Activated T-cell treated with anti-CD3 and anti-CD28 coated beads, Interleukin-2, amount 50 U/mL, for 4 hours (primary cell): ENCODE measurements at regions not wholly inside any gene's neighbourhood (a gene's known extent, or its start where the extent isn't known, plus 50 kb on each side); places are given as distances from the start of the nearest gene placed in this dataset.
"Not testable (repeated sequence)": the region's sequence is repeated elsewhere in the genome, so short reads cannot be mapped to it uniquely, and the experiment has no call there.

ENCODE experiments used
- ATAC-seq, 2 donors: fragments of 200-7000 bp; cut with Tn5 transposase; one replicate each; pipeline ENCODE4 v1.10.0; 2021
- DNase-seq: peaks from one replicate; pipeline ENCODE4 v3.0.0-alpha.2; 2020
- H3K27me3 Mint-ChIP-seq: one replicate; pipeline ENCODE4 v1.8.0; 2021; ENCODE audit warnings: low read depth, mixed read lengths
- H3K36me3 Mint-ChIP-seq: one replicate; pipeline ENCODE4 v1.8.0; 2022; ENCODE audit warnings: mixed read lengths; ENCODE audit not compliant: insufficient read depth
- H3K4me1 Mint-ChIP-seq: one replicate; pipeline ENCODE4 v1.8.0; 2021; ENCODE audit warnings: low read depth, mixed read lengths
- H3K4me3 Mint-ChIP-seq: one replicate; pipeline ENCODE4 v1.8.0; 2021; ENCODE audit warnings: mild to moderate bottlenecking, moderate library complexity, mixed read lengths
- H3K9me3 Mint-ChIP-seq: one replicate; pipeline ENCODE4 v1.8.0; 2021; ENCODE audit warnings: mixed read lengths

GRCh38 chr2:52343010-52343409 is 1311.1 kb upstream of the NRXN1 start:
- DNase-seq, result no peak
- no peak for ATAC-seq

GRCh38 chr2:52342458-52342857 is 1310.5 kb upstream of the NRXN1 start:
- Mint-ChIP-seq H3K4me3 (no peak overlapping the region), H3K4me1 (no peaks in the 10 kb centered on the region), H3K9me3 (no peaks in the 10 kb centered on the region), H3K27me3 (no peaks in the 10 kb centered on the region), H3K36me3 (no peaks in the 10 kb centered on the region)
- no peak for ATAC-seq
- DNase-seq, result no peak

More at GRCh38 chr2:52343010-52343409, 1311.1 kb upstream of the NRXN1 start:
- Mint-ChIP-seq H3K9me3 (no peaks in the 10 kb centered on the region), H3K27me3 (no peaks in the 10 kb centered on the region), H3K4me3 (no peak overlapping the region), H3K36me3 (no peaks in the 10 kb centered on the region), H3K4me1 (no peaks in the 10 kb centered on the region)

- Mint-ChIP-seq H3K4me1 (no peaks in the 10 kb centered on the region), H3K9me3 (no peaks in the 10 kb centered on the region), H3K36me3 (no peaks in the 10 kb centered on the region), H3K27me3 (no peaks in the 10 kb centered on the region), H3K4me3 (no peak overlapping the region)
- no peak for ATAC-seq
- no peak for DNase-seq
These were observed 1309.8 kb upstream of the NRXN1 start for GRCh38 chr2:52341732-52342131.

GRCh38 chr2:52340171-52340570 is 1308.2 kb upstream of the NRXN1 start:
- H3K9me3 Mint-ChIP-seq, result no peaks in the 10 kb centered on the region
- ATAC-seq, result no peak
- no peak for DNase-seq
- H3K27me3 Mint-ChIP-seq, result no peaks in the 10 kb centered on the region
- no peak overlapping the region for H3K4me3 Mint-ChIP-seq
- H3K36me3 Mint-ChIP-seq, result no peaks in the 10 kb centered on the region
- no peaks in the 10 kb centered on the region for H3K4me1 Mint-ChIP-seq

GRCh38 chr2:52337786-52338185 is 1305.9 kb upstream of the NRXN1 start:
- H3K4me1 Mint-ChIP-seq, H3K36me3 Mint-ChIP-seq, ATAC-seq, DNase-seq, H3K27me3 Mint-ChIP-seq, H3K4me3 Mint-ChIP-seq, H3K9me3 Mint-ChIP-seq: not testable (repeated sequence)

GRCh38 chr2:52336951-52337350 is 1305.0 kb upstream of the NRXN1 start:
- peaks cover 3% of the 10 kb centered on the region for H3K9me3 Mint-ChIP-seq
- no peak for DNase-seq
- H3K36me3 Mint-ChIP-seq, result no peaks in the 10 kb centered on the region
- no peak for ATAC-seq
- no peak overlapping the region for H3K4me3 Mint-ChIP-seq
- H3K4me1 Mint-ChIP-seq, result no peaks in the 10 kb centered on the region
- no peaks in the 10 kb centered on the region for H3K27me3 Mint-ChIP-seq

- no peaks in the 10 kb centered on the region for H3K4me1 Mint-ChIP-seq
- no peaks in the 10 kb centered on the region for H3K36me3 Mint-ChIP-seq
- DNase-seq (no peak), ATAC-seq (no peak)
- no peaks in the 10 kb centered on the region for H3K27me3 Mint-ChIP-seq
- H3K9me3 Mint-ChIP-seq, result peaks cover 3% of the 10 kb centered on the region
- no peak overlapping the region for H3K4me3 Mint-ChIP-seq
These were observed 1303.8 kb upstream of the NRXN1 start for GRCh38 chr2:52335727-52336126.

GRCh38 chr2:52334185-52334584 is 1302.3 kb upstream of the NRXN1 start:
- Mint-ChIP-seq H3K4me1 (no peaks in the 10 kb centered on the region), H3K36me3 (no peaks in the 10 kb centered on the region), H3K4me3 (no peak overlapping the region), H3K9me3 (peaks cover 8% of the 10 kb centered on the region), H3K27me3 (no peaks in the 10 kb centered on the region)
- no peak for ATAC-seq
- no peak for DNase-seq

GRCh38 chr2:52327641-52328040 is 1295.7 kb upstream of the NRXN1 start:
- H3K36me3 Mint-ChIP-seq, result no peaks in the 10 kb centered on the region
- no peak overlapping the region for H3K4me3 Mint-ChIP-seq
- H3K27me3 Mint-ChIP-seq, result no peaks in the 10 kb centered on the region
- DNase-seq (no peak), ATAC-seq (no peak)
- H3K9me3 Mint-ChIP-seq, result peaks cover 21% of the 10 kb centered on the region
- H3K4me1 Mint-ChIP-seq, result no peaks in the 10 kb centered on the region

GRCh38 chr2:52314231-52314630 is 1282.3 kb upstream of the NRXN1 start:
- DNase-seq (no peak), ATAC-seq (no peak)
- H3K4me1 Mint-ChIP-seq, result no peaks in the 10 kb centered on the region
- peaks cover 4% of the 10 kb centered on the region for H3K9me3 Mint-ChIP-seq
- H3K4me3 Mint-ChIP-seq, result no peak overlapping the region
- no peaks in the 10 kb centered on the region for H3K36me3 Mint-ChIP-seq
- no peaks in the 10 kb centered on the region for H3K27me3 Mint-ChIP-seq

- no peaks in the 10 kb centered on the region for H3K27me3 Mint-ChIP-seq
- no peak overlapping the region for H3K4me3 Mint-ChIP-seq
- H3K9me3 Mint-ChIP-seq, result no peaks in the 10 kb centered on the region
- DNase-seq, result no peak
- H3K4me1 Mint-ChIP-seq, result no peaks in the 10 kb centered on the region
- ATAC-seq, result no peak
- no peaks in the 10 kb centered on the region for H3K36me3 Mint-ChIP-seq
These were observed 1280.6 kb upstream of the NRXN1 start for GRCh38 chr2:52312486-52312885.

GRCh38 chr2:52311862-52312261 is 1279.9 kb upstream of the NRXN1 start:
- no peak for ATAC-seq

GRCh38 chr2:52308156-52308555 is 1276.2 kb upstream of the NRXN1 start:
- DNase-seq (no peak), ATAC-seq (no peak)
- no peaks in the 10 kb centered on the region for H3K27me3 Mint-ChIP-seq
- H3K9me3 Mint-ChIP-seq, result no peaks in the 10 kb centered on the region
- H3K36me3 Mint-ChIP-seq, result no peaks in the 10 kb centered on the region
- H3K4me1 Mint-ChIP-seq, result no peaks in the 10 kb centered on the region
- H3K4me3 Mint-ChIP-seq, result no peak overlapping the region

More at GRCh38 chr2:52311862-52312261, 1279.9 kb upstream of the NRXN1 start:
- Mint-ChIP-seq H3K27me3 (no peaks in the 10 kb centered on the region), H3K9me3 (no peaks in the 10 kb centered on the region), H3K4me1 (no peaks in the 10 kb centered on the region), H3K4me3 (no peak overlapping the region), H3K36me3 (no peaks in the 10 kb centered on the region)
- DNase-seq, result no peak

- no peaks in the 10 kb centered on the region for H3K4me1 Mint-ChIP-seq
- H3K36me3 Mint-ChIP-seq, result no peaks in the 10 kb centered on the region
- ATAC-seq (no peak), DNase-seq (no peak)
- H3K9me3 Mint-ChIP-seq, result peaks cover 16% of the 10 kb centered on the region
- H3K4me3 Mint-ChIP-seq, result no peak overlapping the region
- H3K27me3 Mint-ChIP-seq, result no peaks in the 10 kb centered on the region
These were observed 1262.7 kb upstream of the NRXN1 start for GRCh38 chr2:52294628-52295027.

- peaks cover 11% of the 10 kb centered on the region for H3K9me3 Mint-ChIP-seq
- no peak overlapping the region for H3K4me3 Mint-ChIP-seq
- no peaks in the 10 kb centered on the region for H3K4me1 Mint-ChIP-seq
- ATAC-seq (no peak), DNase-seq (no peak)
- no peaks in the 10 kb centered on the region for H3K36me3 Mint-ChIP-seq
- no peaks in the 10 kb centered on the region for H3K27me3 Mint-ChIP-seq
These were observed 1260.9 kb upstream of the NRXN1 start for GRCh38 chr2:52292801-52293200.

- Mint-ChIP-seq H3K36me3 (no peaks in the 10 kb centered on the region), H3K4me1 (no peaks in the 10 kb centered on the region), H3K27me3 (no peaks in the 10 kb centered on the region)
These were observed 1257.8 kb upstream of the NRXN1 start for GRCh38 chr2:52289741-52290140.

More at GRCh38 chr2:52289741-52290140, 1257.8 kb upstream of the NRXN1 start:
- ATAC-seq, result no peak
- Mint-ChIP-seq H3K9me3 (peaks cover 9% of the 10 kb centered on the region), H3K4me3 (no peak overlapping the region)
- no peak for DNase-seq
